Natural killer cell (primary cell): ENCODE measurements at regions not wholly inside any gene's neighbourhood (a gene's known extent, or its start where the extent isn't known, plus 50 kb on each side); places are given as distances from the start of the nearest gene placed in this dataset.
A peak's percentile ranks its signal among the peaks of the same experiment; 100 is the strongest.

Experiments
- ATAC-seq, 3 donors: fragments of 150-1000 bp in 2 of 3; fragments of 200-7000 bp in 1 of 3; cut with Tn5 transposase; 1 replicate in 1 of 3; 2 replicates in 2 of 3; pipeline ENCODE4 v1.10.0; 2021; ENCODE audit warnings: mild to moderate bottlenecking in 2 of 3, moderate library complexity in 2 of 3
- DNase-seq, 2 donors: peaks; one replicate each; pipeline versions ENCODE4 v3.0.0 to v3.0.0-alpha.2; 2013 to 2021; ENCODE audit warnings: mixed read lengths in 1 of 2
- H3K27ac ChIP-seq: one replicate; pipeline ENCODE4 v1.5.1; 2013; ENCODE audit warnings: mild to moderate bottlenecking, low read length
- H3K27me3 ChIP-seq: one replicate; pipeline ENCODE4 v1.6.1; 2013; ENCODE audit warnings: low read length; ENCODE audit not compliant: control insufficient read depth, insufficient read depth
- H3K36me3 ChIP-seq: one replicate; pipeline ENCODE4 v1.6.1; 2013; ENCODE audit warnings: low read length; ENCODE audit not compliant: control insufficient read depth, insufficient read depth
- H3K4me1 ChIP-seq: one replicate; pipeline ENCODE4 v1.6.1; 2013; ENCODE audit warnings: low read length; ENCODE audit not compliant: control insufficient read depth, insufficient read depth
- H3K4me3 ChIP-seq: one replicate; pipeline ENCODE4 v1.5.1; 2013; ENCODE audit warnings: low read length
- H3K9me3 ChIP-seq: one replicate; pipeline ENCODE4 v1.6.1; 2013; ENCODE audit warnings: low read length; ENCODE audit not compliant: control insufficient read depth, insufficient read depth
- H3K27ac Mint-ChIP-seq, 2 donors: one replicate each; pipeline ENCODE4 v1.8.0; 2022; ENCODE audit warnings: mild to moderate bottlenecking in 2 of 2, mixed read lengths in 2 of 2, moderate library complexity in 1 of 2
- H3K27me3 Mint-ChIP-seq, 2 donors: one replicate each; pipeline ENCODE4 v1.8.0; 2022; ENCODE audit warnings: low read depth in 2 of 2, mixed read lengths in 2 of 2
- H3K36me3 Mint-ChIP-seq: one replicate; pipeline ENCODE4 v1.8.0; 2022; ENCODE audit warnings: mixed read lengths
- H3K4me1 Mint-ChIP-seq, 2 donors: one replicate each; pipeline ENCODE4 v1.8.0; 2022; ENCODE audit warnings: mixed read lengths in 2 of 2
- H3K4me3 Mint-ChIP-seq: one replicate; pipeline ENCODE4 v1.8.0; 2022; ENCODE audit warnings: mild to moderate bottlenecking, moderate library complexity, mixed read lengths
- H3K9me3 Mint-ChIP-seq, 2 donors: one replicate each; pipeline ENCODE4 v1.8.0; 2022; ENCODE audit warnings: mixed read lengths in 2 of 2
- WGBS: methylation state at CpG from one replicate; pipeline ENCODE4 v1.1.7; 2013; ENCODE audit warnings: missing lambda C conversion rate; ENCODE audit not compliant: insufficient coverage; 5-methylcytosine and 5-hydroxymethylcytosine counted together
- intact Hi-C: fragments of 100-400 bp; cut with micrococcal nuclease; formaldehyde crosslinking; loops from one replicate; pipeline ENCODE4 v1.14.2; 2022
- TF ChIP-seq, protein P1 (sequence below): fragments of 200-600 bp; IDR thresholded peaks from one replicate; pipeline ENCODE4 v1.8.0; 2022; ENCODE audit warnings: antibody characterized with exemption

GRCh38 chr10:61342858-61343572 is 110.2 kb downstream of the TMEM26 start:
- peaks cover 0 to 2% of the 10 kb centered on the region in 2 donors for H3K9me3 Mint-ChIP-seq
- ATAC-seq (peak; percentile 21 to 60 (median 48)), DNase-seq (peak in 1 of 2 donors; percentile 6)
- no peaks in the 10 kb centered on the region for H3K36me3 ChIP-seq
- H3K36me3 Mint-ChIP-seq: no peaks in the 10 kb centered on the region
- TF ChIP-seq, protein P1, sequence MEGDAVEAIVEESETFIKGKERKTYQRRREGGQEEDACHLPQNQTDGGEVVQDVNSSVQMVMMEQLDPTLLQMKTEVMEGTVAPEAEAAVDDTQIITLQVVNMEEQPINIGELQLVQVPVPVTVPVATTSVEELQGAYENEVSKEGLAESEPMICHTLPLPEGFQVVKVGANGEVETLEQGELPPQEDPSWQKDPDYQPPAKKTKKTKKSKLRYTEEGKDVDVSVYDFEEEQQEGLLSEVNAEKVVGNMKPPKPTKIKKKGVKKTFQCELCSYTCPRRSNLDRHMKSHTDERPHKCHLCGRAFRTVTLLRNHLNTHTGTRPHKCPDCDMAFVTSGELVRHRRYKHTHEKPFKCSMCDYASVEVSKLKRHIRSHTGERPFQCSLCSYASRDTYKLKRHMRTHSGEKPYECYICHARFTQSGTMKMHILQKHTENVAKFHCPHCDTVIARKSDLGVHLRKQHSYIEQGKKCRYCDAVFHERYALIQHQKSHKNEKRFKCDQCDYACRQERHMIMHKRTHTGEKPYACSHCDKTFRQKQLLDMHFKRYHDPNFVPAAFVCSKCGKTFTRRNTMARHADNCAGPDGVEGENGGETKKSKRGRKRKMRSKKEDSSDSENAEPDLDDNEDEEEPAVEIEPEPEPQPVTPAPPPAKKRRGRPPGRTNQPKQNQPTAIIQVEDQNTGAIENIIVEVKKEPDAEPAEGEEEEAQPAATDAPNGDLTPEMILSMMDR: no peak
- H3K27ac Mint-ChIP-seq: peak overlapping the region; percentile 7 to 14
- no peaks in the 10 kb centered on the region for H3K9me3 ChIP-seq
- intact Hi-C loops: no loop called here
- no peak overlapping the region for H3K27ac ChIP-seq
- no peaks in the 10 kb centered on the region for H3K27me3 ChIP-seq
- H3K4me1 ChIP-seq: no peaks in the 10 kb centered on the region
- no peaks in the 10 kb centered on the region for H3K27me3 Mint-ChIP-seq
- no peak overlapping the region for H3K4me3 ChIP-seq
- H3K4me1 Mint-ChIP-seq: peaks cover 10% of the 10 kb centered on the region in 2 donors
- WGBS: 69% methylated on average over 4 of the region's 5 CpGs
- no peak overlapping the region for H3K4me3 Mint-ChIP-seq

DNA sequence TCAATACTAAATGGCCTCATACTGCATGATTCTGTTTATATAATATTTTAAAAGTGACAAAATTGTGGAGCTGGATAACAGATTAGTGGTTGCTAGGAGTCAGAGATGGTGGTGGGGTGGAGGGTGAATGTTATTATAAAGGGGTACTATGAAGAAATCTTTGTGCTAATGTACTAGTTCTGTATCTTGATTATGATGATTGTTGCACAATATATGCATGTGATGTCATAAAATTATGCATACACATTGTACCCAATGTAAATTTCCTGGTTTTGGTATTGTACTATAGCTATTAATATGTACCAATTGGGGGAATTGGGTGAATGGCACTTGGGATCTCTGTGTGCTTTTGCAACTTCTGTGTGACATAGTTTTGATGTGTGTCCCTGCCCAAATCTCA is 112.2 kb downstream of the TMEM26 start:
- Histone ChIP-seq H3K36me3 (no peaks in the 10 kb centered on the region), H3K27me3 (no peaks in the 10 kb centered on the region), H3K4me3 (no peak overlapping the region), H3K9me3 (peaks cover 2% of the 10 kb centered on the region), H3K4me1 (no peaks in the 10 kb centered on the region), H3K27ac (no peak overlapping the region)
- Mint-ChIP-seq H3K27ac (no peak overlapping the region), H3K36me3 (no peaks in the 10 kb centered on the region), H3K9me3 (peaks cover 0 to 2% of the 10 kb centered on the region in 2 donors), H3K4me3 (no peak overlapping the region), H3K4me1 (peaks cover 10% of the 10 kb centered on the region in 2 donors), H3K27me3 (no peaks in the 10 kb centered on the region)
- DNase-seq (no peak), ATAC-seq (no peak)
- intact Hi-C loops: no loop called here
- TF ChIP-seq, protein P1: no peak

DNA sequence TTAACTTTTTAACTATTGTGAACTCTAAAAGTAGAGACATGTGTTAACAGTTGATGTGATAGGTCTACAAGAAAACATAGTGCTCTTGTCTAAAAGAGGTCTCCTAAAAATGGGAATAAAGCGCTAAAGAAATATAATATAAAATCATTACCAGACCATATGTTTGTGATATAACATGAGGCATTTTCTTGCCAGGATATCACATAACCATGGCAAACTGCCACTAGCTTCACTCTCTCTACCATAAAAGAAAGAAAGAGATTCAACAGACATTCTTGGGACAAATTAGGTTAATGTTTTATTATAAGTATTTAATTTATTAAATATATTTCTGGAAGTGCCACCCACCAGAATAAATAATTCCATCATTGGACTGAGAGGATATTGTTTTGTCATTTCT is 115.0 kb downstream of the TMEM26 start:
- no peak overlapping the region for H3K4me3 ChIP-seq
- intact Hi-C loops: no loop called here
- no peaks in the 10 kb centered on the region for H3K36me3 Mint-ChIP-seq
- no peak for DNase-seq
- peaks cover 2% of the 10 kb centered on the region for H3K9me3 ChIP-seq
- peaks cover 10 to 13% of the 10 kb centered on the region in 2 donors for H3K4me1 Mint-ChIP-seq
- no peak overlapping the region for H3K27ac Mint-ChIP-seq
- no peaks in the 10 kb centered on the region for H3K9me3 Mint-ChIP-seq
- TF ChIP-seq, protein P1: no peak
- no peaks in the 10 kb centered on the region for H3K4me1 ChIP-seq
- WGBS: no CpG with 5 or more reads among the region's 1 CpG
- no peaks in the 10 kb centered on the region for H3K36me3 ChIP-seq
- no peak overlapping the region for H3K4me3 Mint-ChIP-seq
- no peak for ATAC-seq
- H3K27me3 ChIP-seq: no peaks in the 10 kb centered on the region
- H3K27me3 Mint-ChIP-seq: no peaks in the 10 kb centered on the region
- H3K27ac ChIP-seq: no peak overlapping the region

- Mint-ChIP-seq H3K27me3 (no peaks in the 10 kb centered on the region), H3K4me1 (peaks cover 7 to 10% of the 10 kb centered on the region in 2 donors), H3K27ac (no peak overlapping the region), H3K4me3 (no peak overlapping the region), H3K9me3 (no peaks in the 10 kb centered on the region), H3K36me3 (no peaks in the 10 kb centered on the region)
- WGBS: 93% methylated on average over 2 of the region's 3 CpGs
- no peak overlapping the region for H3K27ac ChIP-seq
- H3K4me3 ChIP-seq: no peak overlapping the region
- H3K9me3 ChIP-seq: peaks cover 2% of the 10 kb centered on the region
- intact Hi-C loops: no loop called here
- no peak for DNase-seq
- H3K36me3 ChIP-seq: no peaks in the 10 kb centered on the region
- no peaks in the 10 kb centered on the region for H3K27me3 ChIP-seq
- TF ChIP-seq, protein P1: no peak
- no peak for ATAC-seq
- no peaks in the 10 kb centered on the region for H3K4me1 ChIP-seq
Measured at GRCh38 chr10:61337741-61338140, 115.4 kb downstream of the TMEM26 start.
